ENCODE measurements at regions not wholly inside any gene's neighbourhood (a gene's known extent, or its start where the extent isn't known, plus 50 kb on each side); places are given as distances from the start of the nearest gene placed in this dataset.

DNA sequence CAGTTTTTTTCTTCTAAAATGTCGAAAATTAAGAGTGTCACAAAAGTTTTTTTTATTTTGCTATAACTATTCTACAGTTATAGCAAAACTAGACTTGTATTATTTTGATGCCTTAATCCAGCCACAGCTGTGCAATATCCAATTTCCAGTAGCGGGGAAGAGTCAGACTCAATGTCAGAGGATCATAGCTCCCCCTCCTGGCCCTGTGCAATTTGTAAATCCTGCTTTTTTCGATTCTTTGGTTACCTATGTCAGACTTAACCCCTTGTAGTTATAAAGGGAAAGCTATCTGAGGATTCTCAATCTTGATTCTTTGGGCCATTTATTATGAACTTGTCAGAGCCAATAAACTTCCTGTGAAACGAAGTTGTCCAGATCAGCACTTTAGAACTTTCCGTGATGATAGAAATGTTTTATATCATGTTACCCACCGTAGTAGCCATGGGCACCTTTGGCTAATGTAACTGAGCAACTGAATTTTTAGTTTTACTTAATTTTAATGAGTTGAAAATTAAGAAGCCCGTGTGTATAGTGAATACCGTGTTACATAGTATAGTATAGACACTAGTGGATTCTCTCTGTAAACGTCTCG, 87.7 kb upstream of the PRKCQ start:
- Mint-ChIP-seq H3K27ac (no peak overlapping the region), H3K4me1 (peaks cover 25% of the 10 kb centered on the region), H3K9me3 (ENCODE audit: low read depth) (no peaks in the 10 kb centered on the region), H3K27me3 (no peaks in the 10 kb centered on the region), H3K4me3 (no peak overlapping the region), H3K36me3 (ENCODE audit: low read depth) (no peaks in the 10 kb centered on the region)
- ChIA-PET CTCF (interaction anchor here (0.6 to 6.3 kb wide), 22 partner anchors 12 to 539 kb away, joined by 3 to 65 read pairs (median 4); partner anchors contain the start of gene PRKCQ), POLR2A (interaction anchor here (0.6 to 0.9 kb wide), 4 partner anchors 61 to 1535 kb away, joined by 3 read pairs; no protein-coding TSS in a partner anchor)
- ATAC-seq (peak; percentile 25), DNase-seq (peak; percentile 73)
- intact Hi-C loops (cut with DNase I, micrococcal nuclease): loop anchor here (1.0 to 5.0 kb wide), 3 partner anchors 87 to 750 kb away; partner anchors contain the start of gene PRKCQ (in 2 of the 2)

DNA sequence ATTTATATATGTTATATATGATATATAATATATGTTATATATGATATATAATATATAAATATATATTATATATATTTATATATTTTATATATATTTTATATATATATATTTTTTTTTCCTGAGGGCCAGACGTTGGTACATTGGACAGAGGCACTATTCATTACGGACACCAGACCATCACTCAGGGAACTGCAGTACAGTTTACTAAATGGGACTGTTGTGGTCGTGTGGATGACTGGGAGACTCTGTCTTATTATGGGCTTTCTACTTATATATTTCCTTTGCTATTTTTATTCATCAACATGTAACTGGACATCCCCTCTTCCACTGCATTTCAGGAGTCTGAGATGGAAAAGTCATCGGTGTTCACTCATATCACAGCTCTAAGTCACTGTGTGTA, 87.1 kb upstream of the PRKCQ start:
- ChIA-PET POLR2A (interaction anchor here (0.6 to 0.9 kb wide), 3 partner anchors 60 to 1535 kb away, joined by 3 read pairs; no protein-coding TSS in a partner anchor), CTCF (interaction anchor here (0.6 to 6.3 kb wide), 22 partner anchors 12 to 539 kb away, joined by 3 to 65 read pairs (median 5); partner anchors contain the start of gene PRKCQ)
- no peak overlapping the region for H3K27ac Mint-ChIP-seq
- DNase-seq: no peak
- intact Hi-C loops (cut with DNase I, micrococcal nuclease): loop anchor here (1.0 to 5.0 kb wide), 3 partner anchors 87 to 750 kb away; partner anchors contain the start of gene PRKCQ (in 2 of the 2)
- H3K4me3 Mint-ChIP-seq: no peak overlapping the region
- no peaks in the 10 kb centered on the region for H3K9me3 Mint-ChIP-seq (ENCODE audit: low read depth)
- peaks cover 25% of the 10 kb centered on the region for H3K4me1 Mint-ChIP-seq
- ATAC-seq: no peak
- no peaks in the 10 kb centered on the region for H3K27me3 Mint-ChIP-seq
- no peaks in the 10 kb centered on the region for H3K36me3 Mint-ChIP-seq (ENCODE audit: low read depth)

DNA sequence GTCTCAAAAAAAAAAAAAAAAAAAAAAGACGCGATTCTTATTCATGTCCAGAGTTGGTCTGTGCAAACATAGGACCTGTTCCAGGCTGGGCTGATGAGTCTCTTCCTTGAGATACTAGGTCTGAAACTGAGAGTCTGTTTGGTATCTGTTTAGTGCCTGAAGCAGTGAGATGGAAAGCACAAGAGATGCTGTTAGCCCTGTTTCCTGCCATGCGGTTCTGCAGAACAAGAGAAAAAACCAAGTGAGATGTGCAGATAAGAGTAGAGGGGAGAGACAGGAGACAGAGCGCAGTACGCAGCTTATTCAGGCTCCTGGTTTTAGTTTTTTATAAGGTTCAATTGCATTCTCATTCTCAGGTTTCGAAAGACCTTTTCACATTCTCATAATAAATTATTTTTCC, 85.8 kb upstream of the PRKCQ start:
- ChIA-PET POLR2A (interaction anchor here (0.5 to 0.7 kb wide), 2 partner anchors 18 to 122 kb away, joined by 3 read pairs; no protein-coding TSS in a partner anchor), CTCF (interaction anchor here (0.9 to 6.3 kb wide), 14 partner anchors 11 to 259 kb away, joined by 3 to 65 read pairs (median 3); partner anchors contain the start of gene PRKCQ)
- peak; percentile 98 for ATAC-seq
- DNase-seq: peak; percentile 66
- Mint-ChIP-seq H3K4me3 (peak overlapping the region; percentile 8), H3K9me3 (ENCODE audit: low read depth) (no peaks in the 10 kb centered on the region), H3K4me1 (peaks cover 25% of the 10 kb centered on the region), H3K27me3 (no peaks in the 10 kb centered on the region), H3K36me3 (ENCODE audit: low read depth) (no peaks in the 10 kb centered on the region), H3K27ac (peak overlapping the region; percentile 39)
- intact Hi-C loops (cut with DNase I, micrococcal nuclease): loop anchor here (1.0 to 5.0 kb wide), 2 partner anchors 123 to 751 kb away; no protein-coding TSS in a partner anchor

DNA sequence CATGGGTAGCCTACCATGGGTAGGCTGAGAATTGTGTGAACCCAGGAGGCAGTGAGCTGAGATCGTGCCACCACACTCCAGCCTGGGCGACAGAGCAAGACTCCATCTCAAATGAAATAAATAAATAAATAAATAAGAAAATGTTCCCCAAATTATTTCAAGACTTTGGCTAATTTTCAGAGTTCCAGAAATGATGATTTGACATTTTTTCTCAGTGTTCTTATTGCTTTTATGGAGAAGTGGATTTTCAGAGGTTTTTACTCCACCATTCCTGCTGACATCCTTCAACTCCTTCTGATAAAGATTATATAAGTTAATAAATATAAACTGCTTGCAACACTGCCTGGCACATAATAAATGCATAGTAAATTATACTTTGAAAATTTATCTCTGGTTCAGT, 80.4 kb upstream of the PRKCQ start:
- H3K4me3 Mint-ChIP-seq: no peak overlapping the region
- ChIA-PET POLR2A (no interaction called here), CTCF (interaction anchor here (0.6 to 2.1 kb wide), 6 partner anchors 10 to 231 kb away, joined by 3 to 11 read pairs (median 4); no protein-coding TSS in a partner anchor)
- intact Hi-C loops (cut with DNase I, micrococcal nuclease): no loop called here
- peaks cover 8% of the 10 kb centered on the region for H3K4me1 Mint-ChIP-seq
- DNase-seq (no peak), ATAC-seq (no peak)
- H3K27ac Mint-ChIP-seq: no peak overlapping the region
- no peaks in the 10 kb centered on the region for H3K9me3 Mint-ChIP-seq (ENCODE audit: low read depth)
- no peaks in the 10 kb centered on the region for H3K36me3 Mint-ChIP-seq (ENCODE audit: low read depth)
- no peaks in the 10 kb centered on the region for H3K27me3 Mint-ChIP-seq

DNA sequence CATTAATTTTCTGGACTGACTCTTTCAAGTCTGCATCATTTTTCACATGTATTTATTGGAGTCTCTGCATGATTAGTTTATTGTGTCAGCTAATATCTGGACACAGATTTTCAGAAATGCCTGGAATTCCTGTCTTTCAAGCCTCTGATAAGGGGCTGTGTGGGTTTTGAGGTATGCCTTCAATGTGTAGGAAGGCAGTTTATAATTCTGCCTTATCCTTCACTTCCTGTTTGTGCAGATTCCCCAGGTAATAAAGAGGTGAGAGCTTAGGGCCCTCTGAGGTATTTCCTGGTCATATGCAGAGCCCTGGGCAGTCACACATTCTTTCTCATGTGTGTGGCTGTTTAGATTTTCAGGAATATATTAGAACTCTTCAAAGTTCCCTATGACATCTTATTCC, 79.4 kb upstream of the PRKCQ start:
- Mint-ChIP-seq H3K36me3 (ENCODE audit: low read depth) (no peaks in the 10 kb centered on the region), H3K27me3 (no peaks in the 10 kb centered on the region), H3K4me3 (no peak overlapping the region), H3K4me1 (peaks cover 4% of the 10 kb centered on the region), H3K27ac (no peak overlapping the region), H3K9me3 (ENCODE audit: low read depth) (no peaks in the 10 kb centered on the region)
- ChIA-PET POLR2A (no interaction called here), CTCF (interaction anchor here (0.7 to 2.1 kb wide), 6 partner anchors 9 to 149 kb away, joined by 3 to 11 read pairs (median 4); no protein-coding TSS in a partner anchor)
- intact Hi-C loops (cut with DNase I, micrococcal nuclease): no loop called here
- ATAC-seq (no peak), DNase-seq (no peak)

DNA sequence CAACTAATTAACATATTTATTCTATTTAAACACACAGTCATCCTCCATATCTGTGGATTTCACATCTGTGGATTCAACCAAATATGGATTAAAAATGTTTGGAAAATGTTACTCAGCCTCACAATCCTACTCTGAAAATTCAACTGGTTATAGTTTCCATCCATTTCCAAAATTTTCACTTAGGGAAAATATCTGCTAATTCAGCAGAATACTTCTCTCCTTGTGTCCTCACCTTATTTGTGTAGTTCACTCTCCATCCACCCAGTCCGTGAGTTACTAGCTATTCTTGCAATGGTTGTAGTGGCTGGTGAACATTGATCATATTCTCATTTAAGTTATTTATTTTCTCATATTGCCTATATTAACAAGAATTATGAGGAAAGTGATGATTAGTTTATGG, 77.6 kb upstream of the PRKCQ start:
- no peak for ATAC-seq
- Mint-ChIP-seq H3K27ac (no peak overlapping the region), H3K27me3 (peaks cover 2% of the 10 kb centered on the region), H3K36me3 (ENCODE audit: low read depth) (no peaks in the 10 kb centered on the region), H3K4me1 (peaks cover 4% of the 10 kb centered on the region), H3K9me3 (ENCODE audit: low read depth) (no peaks in the 10 kb centered on the region), H3K4me3 (no peak overlapping the region)
- intact Hi-C loops (cut with DNase I, micrococcal nuclease): no loop called here
- ChIA-PET CTCF (interaction anchor here (1.0 kb wide), 1 partner anchor 10 kb away, joined by 3 read pairs; no protein-coding TSS in a partner anchor), POLR2A (no interaction called here)
- no peak for DNase-seq

DNA sequence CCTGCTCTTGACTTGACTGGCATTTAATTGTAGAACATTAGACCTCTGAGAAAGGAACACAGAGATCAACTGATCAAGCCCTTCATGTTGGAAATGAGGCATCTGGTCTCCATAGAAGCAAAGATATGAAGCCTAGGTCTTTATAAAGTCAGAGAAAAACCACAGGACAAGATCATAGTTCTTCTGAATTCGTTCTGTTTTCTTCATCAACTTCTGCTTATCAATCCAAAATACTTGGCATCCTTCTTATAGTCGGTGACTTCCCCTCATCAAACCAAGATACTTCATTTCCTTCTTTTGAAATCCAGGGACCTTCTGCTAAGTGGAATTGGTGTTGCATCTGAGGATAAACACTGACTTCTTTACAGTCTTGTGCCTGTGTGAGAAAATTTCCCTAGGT, 77.1 kb upstream of the PRKCQ start:
- POLR2A ChIA-PET: no interaction called here
- CTCF ChIA-PET: interaction anchor here (1.0 kb wide), 1 partner anchor 10 kb away, joined by 3 read pairs; no protein-coding TSS in a partner anchor
- Mint-ChIP-seq H3K36me3 (ENCODE audit: low read depth) (no peaks in the 10 kb centered on the region), H3K9me3 (ENCODE audit: low read depth) (no peaks in the 10 kb centered on the region), H3K27me3 (peaks cover 2% of the 10 kb centered on the region), H3K4me1 (peaks cover 4% of the 10 kb centered on the region), H3K4me3 (no peak overlapping the region), H3K27ac (no peak overlapping the region)
- intact Hi-C loops (cut with DNase I, micrococcal nuclease): no loop called here
- no peak for ATAC-seq
- DNase-seq: no peak

DNA sequence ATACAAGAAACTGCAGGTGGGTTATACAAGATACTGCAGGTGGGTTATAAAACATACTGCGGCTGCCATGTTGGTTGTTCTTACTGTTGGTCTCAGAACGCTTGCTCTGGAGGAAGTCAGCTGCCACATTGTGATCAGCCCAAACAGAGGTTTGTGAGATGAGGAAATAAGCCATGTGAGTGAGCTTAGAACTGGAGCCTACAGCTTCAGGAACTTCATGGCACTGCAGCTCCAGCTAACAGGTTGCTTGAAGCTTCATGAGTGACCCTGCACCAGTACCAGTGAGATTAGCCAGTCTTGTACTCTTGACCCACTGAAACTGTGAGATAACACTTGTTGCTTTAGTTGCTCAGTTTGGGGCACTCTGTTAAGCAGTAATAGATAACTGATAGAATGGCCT, 74.5 kb upstream of the PRKCQ start:
- Mint-ChIP-seq H3K36me3 (ENCODE audit: low read depth) (no peaks in the 10 kb centered on the region), H3K27me3 (peaks cover 2% of the 10 kb centered on the region), H3K4me1 (peaks cover 6% of the 10 kb centered on the region), H3K9me3 (ENCODE audit: low read depth) (no peaks in the 10 kb centered on the region), H3K4me3 (no peak overlapping the region), H3K27ac (no peak overlapping the region)
- intact Hi-C loops (cut with DNase I, micrococcal nuclease): no loop called here
- POLR2A ChIA-PET: no interaction called here
- CTCF ChIA-PET: interaction anchor here (0.6 to 0.8 kb wide), 2 partner anchors 44 to 507 kb away, joined by 3 to 6 read pairs; no protein-coding TSS in a partner anchor
- no peak for DNase-seq
- no peak for ATAC-seq

DNA sequence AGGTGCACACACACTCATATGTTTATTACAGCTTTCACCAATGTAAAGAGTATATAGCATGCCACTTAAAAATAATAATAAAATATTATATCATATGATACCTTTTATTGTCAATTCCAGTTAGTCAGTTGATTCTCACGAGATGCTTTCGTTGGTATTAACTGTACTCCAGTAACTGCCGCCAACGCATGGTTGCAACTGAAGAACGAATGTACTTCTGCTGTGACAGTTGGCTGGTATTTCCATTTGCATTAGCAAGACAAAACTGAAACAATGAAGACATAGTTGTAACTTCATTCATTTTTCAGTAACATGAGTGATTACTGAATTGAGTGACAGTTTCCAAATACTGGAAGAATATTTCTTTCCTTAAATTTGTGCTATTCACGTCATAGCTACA, 70.5 kb upstream of the PRKCQ start:
- H3K36me3 Mint-ChIP-seq (ENCODE audit: low read depth): no peaks in the 10 kb centered on the region
- POLR2A ChIA-PET: no interaction called here
- CTCF ChIA-PET: interaction anchor here (1.2 to 1.4 kb wide), 2 partner anchors 9 to 40 kb away, joined by 3 to 4 read pairs; no protein-coding TSS in a partner anchor

DNA sequence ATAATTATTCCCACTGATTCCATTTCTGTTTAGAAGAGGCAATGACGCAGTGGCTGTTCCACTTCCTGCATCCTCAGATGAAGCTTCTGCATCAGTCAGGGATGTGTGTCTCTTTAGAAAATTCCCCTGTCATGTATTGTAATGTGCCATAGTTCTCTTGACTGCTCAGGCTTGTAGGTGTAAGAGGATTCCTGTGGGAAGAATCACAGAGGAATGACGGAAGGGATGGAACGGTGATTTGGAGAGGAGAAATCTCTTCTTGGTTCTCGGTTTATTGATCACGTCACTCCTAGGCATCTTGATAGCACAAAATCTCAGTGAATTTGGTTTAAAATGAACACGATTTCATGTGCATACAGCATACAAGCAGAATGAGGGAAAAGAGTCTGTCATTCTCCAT, 69.8 kb upstream of the PRKCQ start:
- Mint-ChIP-seq H3K27me3 (peaks cover 2% of the 10 kb centered on the region), H3K4me1 (peaks cover 30% of the 10 kb centered on the region), H3K27ac (no peak overlapping the region), H3K36me3 (ENCODE audit: low read depth) (no peaks in the 10 kb centered on the region), H3K4me3 (no peak overlapping the region), H3K9me3 (ENCODE audit: low read depth) (no peaks in the 10 kb centered on the region)
- POLR2A ChIA-PET: no interaction called here
- CTCF ChIA-PET: interaction anchor here (0.6 to 2.8 kb wide), 6 partner anchors 10 to 271 kb away, joined by 3 to 11 read pairs (median 4); no protein-coding TSS in a partner anchor
- DNase-seq: no peak
- no peak for ATAC-seq
- intact Hi-C loops (cut with DNase I, micrococcal nuclease): loop anchor here in 1 of 2 experiments (2.0 kb wide), 1 partner anchor 205 kb away; no protein-coding TSS in a partner anchor

More for the DNA sequence above, 70.5 kb upstream of the PRKCQ start:
- DNase-seq (peak; percentile 32), ATAC-seq (no peak)
- H3K4me3 Mint-ChIP-seq: no peak overlapping the region
- H3K27me3 Mint-ChIP-seq: peaks cover 2% of the 10 kb centered on the region
- H3K27ac Mint-ChIP-seq: no peak overlapping the region
- peaks cover 25% of the 10 kb centered on the region for H3K4me1 Mint-ChIP-seq
- intact Hi-C loops (cut with DNase I, micrococcal nuclease): no loop called here
- no peaks in the 10 kb centered on the region for H3K9me3 Mint-ChIP-seq (ENCODE audit: low read depth)

DNA sequence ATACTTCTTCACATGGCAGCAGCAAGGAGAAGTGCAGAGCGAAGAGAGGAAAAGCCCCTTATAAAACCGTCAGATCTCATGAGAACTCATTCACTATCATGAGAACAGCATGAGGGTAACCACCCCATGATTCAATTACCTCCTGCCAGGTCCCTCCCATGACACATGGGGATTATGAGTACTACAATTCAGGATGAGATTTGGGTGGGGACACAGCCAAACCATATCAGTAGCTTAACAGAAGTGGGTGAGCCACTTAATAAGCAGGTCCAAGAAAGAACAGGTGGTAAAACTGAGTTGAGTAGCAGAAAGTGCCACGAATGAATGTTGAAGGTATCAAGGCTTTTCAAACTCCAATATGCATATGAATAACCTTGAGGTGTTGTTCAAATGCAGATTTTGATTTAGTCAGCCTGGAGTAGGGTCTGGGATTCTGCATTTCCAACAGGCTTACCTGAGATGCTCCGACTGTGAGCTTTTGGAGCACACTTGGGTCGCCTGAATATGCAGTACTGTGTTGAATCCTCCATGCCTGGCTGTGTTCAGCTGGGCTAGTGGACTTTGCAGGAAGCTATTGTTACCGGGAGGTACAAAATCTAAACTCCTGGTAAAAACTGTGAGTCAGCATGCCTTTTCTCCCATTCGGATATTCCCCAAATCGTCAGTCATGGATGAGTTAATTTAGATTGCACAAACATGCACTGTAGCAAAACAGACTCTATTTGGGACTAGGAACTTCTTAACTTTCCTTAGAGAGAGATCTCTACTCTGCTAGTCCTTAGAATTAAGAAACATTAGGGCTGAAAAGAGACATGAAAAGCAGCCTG, 69.0 kb upstream of the PRKCQ start:
- intact Hi-C loops (cut with DNase I, micrococcal nuclease): loop anchor here (1.0 to 2.0 kb wide), 2 partner anchors 69 to 204 kb away; partner anchors contain the start of gene PRKCQ (in 2 of the 2)
- Mint-ChIP-seq H3K27ac (no peak overlapping the region), H3K4me1 (peaks cover 38% of the 10 kb centered on the region), H3K27me3 (peaks cover 2% of the 10 kb centered on the region), H3K36me3 (ENCODE audit: low read depth) (no peaks in the 10 kb centered on the region), H3K4me3 (no peak overlapping the region), H3K9me3 (ENCODE audit: low read depth) (no peaks in the 10 kb centered on the region)
- ChIA-PET CTCF (interaction anchor here (0.6 to 2.8 kb wide), 16 partner anchors 10 to 1133 kb away, joined by 3 to 14 read pairs (median 5); no protein-coding TSS in a partner anchor), POLR2A (no interaction called here)
- ATAC-seq (no peak), DNase-seq (no peak)
